ENCODE measurements at regions not wholly inside any gene's neighbourhood (a gene's known extent, or its start where the extent isn't known, plus 50 kb on each side); places are given as distances from the start of the nearest gene placed in this dataset.

- TF ChIP-seq CTCF (IDR thresholded peaks at IDR 0.05; ENCODE audit: insufficient read depth, low read length) = no peak
- TF ChIP-seq POLR2AphosphoS5 (IDR thresholded peaks at IDR 0.05; ENCODE audit: low read depth) = no peak
- TF ChIP-seq GABPA (IDR thresholded peaks at IDR 0.05; ENCODE audit: low read depth) = no peak
Measured at GRCh38 chr6:147744012-147744411, 235.5 kb downstream of the SAMD5 start.

All from HL-60 (cell line).